AML-193 (cell line): ENCODE measurements at regions not wholly inside any gene's neighbourhood (a gene's known extent, or its start where the extent isn't known, plus 50 kb on each side); places are given as distances from the start of the nearest gene placed in this dataset.
"Not testable (repeated sequence)": the region's sequence is repeated elsewhere in the genome, so short reads cannot be mapped to it uniquely, and the experiment has no call there.

Experiments
- DNase-seq, 2 experiments: peaks; one replicate each; lab custom pipeline; 2025; lab: John Stamatoyannopoulos, UW

GRCh38 chr1:242813490-242814091 lies 289.1 kb upstream of the PLD5 start:
- DNase-seq = no peak

GRCh38 chr1:242811092-242811840 lies 286.8 kb upstream of the PLD5 start:
- no peak for DNase-seq

GRCh38 chr1:242806324-242806723 lies 281.8 kb upstream of the PLD5 start:
- DNase-seq = no peak

- not testable (repeated sequence) for DNase-seq
Measured at GRCh38 chr1:242805360-242805759, 280.9 kb upstream of the PLD5 start.

GRCh38 chr1:242802973-242803372 lies 278.5 kb upstream of the PLD5 start:
- DNase-seq = no peak

GRCh38 chr1:242800521-242800920 lies 276.0 kb upstream of the PLD5 start:
- DNase-seq = no peak

- no peak for DNase-seq
Measured at GRCh38 chr1:242797856-242798255, 273.4 kb upstream of the PLD5 start.

- DNase-seq = no peak
Measured at GRCh38 chr1:242788771-242789170, 264.3 kb upstream of the PLD5 start.

- DNase-seq = no peak
Measured at GRCh38 chr1:242787968-242788367, 263.5 kb upstream of the PLD5 start.

- no peak for DNase-seq
Measured at GRCh38 chr1:242784807-242785206, 260.3 kb upstream of the PLD5 start.

- DNase-seq = no peak
Measured at GRCh38 chr1:242784084-242784483, 259.6 kb upstream of the PLD5 start.

- DNase-seq = no peak
Measured at GRCh38 chr1:242774256-242774655, 249.8 kb upstream of the PLD5 start.

- DNase-seq = no peak
Measured at GRCh38 chr1:242770366-242770765, 245.9 kb upstream of the PLD5 start.

GRCh38 chr1:242764161-242764560 lies 239.7 kb upstream of the PLD5 start:
- DNase-seq = no peak

- no peak for DNase-seq
Measured at GRCh38 chr1:242761556-242761955, 237.1 kb upstream of the PLD5 start.

- no peak for DNase-seq
Measured at GRCh38 chr1:242754926-242755325, 230.4 kb upstream of the PLD5 start.

GRCh38 chr1:242754125-242754524 lies 229.6 kb upstream of the PLD5 start:
- no peak for DNase-seq

GRCh38 chr1:242747233-242747632 lies 222.7 kb upstream of the PLD5 start:
- DNase-seq = no peak

GRCh38 chr1:242745079-242745478 lies 220.6 kb upstream of the PLD5 start:
- DNase-seq = no peak

GRCh38 chr1:242743983-242744780 lies 219.7 kb upstream of the PLD5 start:
- DNase-seq = no peak

- no peak for DNase-seq
Measured at GRCh38 chr1:242738702-242739645, 214.5 kb upstream of the PLD5 start.

- no peak for DNase-seq
Measured at GRCh38 chr1:242736611-242737010, 212.1 kb upstream of the PLD5 start.
